Activated naive CD8-positive, alpha-beta T cell treated with anti-CD3 and anti-CD28 coated beads for 36 hours (primary cell): ENCODE measurements at regions not wholly inside any gene's neighbourhood (a gene's known extent, or its start where the extent isn't known, plus 50 kb on each side); places are given as distances from the start of the nearest gene placed in this dataset.
"Not testable (repeated sequence)": the region's sequence is repeated elsewhere in the genome, so short reads cannot be mapped to it uniquely, and the experiment has no call there.

Experiments
- DNase-seq: peaks from one replicate; pipeline ENCODE4 v3.0.0; 2021
- H3K27ac Mint-ChIP-seq: one replicate; pipeline ENCODE4 v1.8.0; 2022; ENCODE audit warnings: mild to moderate bottlenecking, moderate library complexity, mixed read lengths
- H3K27me3 Mint-ChIP-seq: one replicate; pipeline ENCODE4 v1.8.0; 2022; ENCODE audit warnings: mild to moderate bottlenecking, mixed read lengths
- H3K36me3 Mint-ChIP-seq: one replicate; pipeline ENCODE4 v1.8.0; 2021; ENCODE audit warnings: mild to moderate bottlenecking, mixed read lengths
- H3K4me1 Mint-ChIP-seq: one replicate; pipeline ENCODE4 v1.8.0; 2021; ENCODE audit warnings: mixed read lengths
- H3K4me3 Mint-ChIP-seq: one replicate; pipeline ENCODE4 v1.8.0; 2022; ENCODE audit warnings: mild to moderate bottlenecking, moderate library complexity, mixed read lengths
- H3K9me3 Mint-ChIP-seq: one replicate; pipeline ENCODE4 v1.8.0; 2022; ENCODE audit warnings: mixed read lengths

GRCh38 chr2:83364264-83364663 lies 1094.8 kb downstream of the SUCLG1 start:
- Mint-ChIP-seq H3K27ac (no peak overlapping the region), H3K9me3 (no peaks in the 10 kb centered on the region), H3K36me3 (no peaks in the 10 kb centered on the region), H3K4me3 (no peak overlapping the region), H3K27me3 (no peaks in the 10 kb centered on the region), H3K4me1 (no peaks in the 10 kb centered on the region)
- DNase-seq, result no peak

- H3K36me3 Mint-ChIP-seq, H3K27me3 Mint-ChIP-seq, DNase-seq, H3K4me3 Mint-ChIP-seq, H3K4me1 Mint-ChIP-seq, H3K27ac Mint-ChIP-seq, H3K9me3 Mint-ChIP-seq: not testable (repeated sequence)
Observed at GRCh38 chr2:83363138-83363537, 1095.9 kb downstream of the SUCLG1 start.

GRCh38 chr2:83359336-83359735 lies 1099.7 kb downstream of the SUCLG1 start:
- H3K4me1 Mint-ChIP-seq, result no peaks in the 10 kb centered on the region
- H3K27me3 Mint-ChIP-seq, result no peaks in the 10 kb centered on the region
- H3K36me3 Mint-ChIP-seq, result no peaks in the 10 kb centered on the region
- DNase-seq, result no peak
- H3K9me3 Mint-ChIP-seq, result no peaks in the 10 kb centered on the region
- H3K27ac Mint-ChIP-seq, result no peak overlapping the region
- H3K4me3 Mint-ChIP-seq, result no peak overlapping the region

- DNase-seq, result no peak
- Mint-ChIP-seq H3K4me1 (no peaks in the 10 kb centered on the region), H3K4me3 (no peak overlapping the region), H3K36me3 (no peaks in the 10 kb centered on the region), H3K27me3 (no peaks in the 10 kb centered on the region), H3K27ac (no peak overlapping the region), H3K9me3 (peaks cover 22% of the 10 kb centered on the region)
Observed at GRCh38 chr2:83342860-83343329, 1116.2 kb downstream of the SUCLG1 start.

- peaks cover 15% of the 10 kb centered on the region for H3K9me3 Mint-ChIP-seq
- H3K4me1 Mint-ChIP-seq, result no peaks in the 10 kb centered on the region
- no peaks in the 10 kb centered on the region for H3K36me3 Mint-ChIP-seq
- no peak for DNase-seq
- no peak overlapping the region for H3K27ac Mint-ChIP-seq
- H3K4me3 Mint-ChIP-seq, result no peak overlapping the region
- H3K27me3 Mint-ChIP-seq, result no peaks in the 10 kb centered on the region
Observed at GRCh38 chr2:83340424-83340823, 1118.7 kb downstream of the SUCLG1 start.

GRCh38 chr2:83339942-83340341 lies 1119.1 kb downstream of the SUCLG1 start:
- H3K9me3 Mint-ChIP-seq, result peaks cover 11% of the 10 kb centered on the region
- not testable (repeated sequence) for H3K36me3 Mint-ChIP-seq, H3K4me3 Mint-ChIP-seq, H3K4me1 Mint-ChIP-seq, H3K27ac Mint-ChIP-seq, DNase-seq, H3K27me3 Mint-ChIP-seq

- H3K36me3 Mint-ChIP-seq, result no peaks in the 10 kb centered on the region
Observed at GRCh38 chr2:83331810-83332209, 1127.3 kb downstream of the SUCLG1 start.

GRCh38 chr2:83323038-83323437 lies 1136.0 kb downstream of the SUCLG1 start:
- H3K36me3 Mint-ChIP-seq, result no peaks in the 10 kb centered on the region
- no peak for DNase-seq
- no peaks in the 10 kb centered on the region for H3K27me3 Mint-ChIP-seq
- H3K4me1 Mint-ChIP-seq, result no peaks in the 10 kb centered on the region
- no peak overlapping the region for H3K4me3 Mint-ChIP-seq
- no peak overlapping the region for H3K27ac Mint-ChIP-seq
- no peaks in the 10 kb centered on the region for H3K9me3 Mint-ChIP-seq

More at GRCh38 chr2:83331810-83332209, 1127.3 kb downstream of the SUCLG1 start:
- no peaks in the 10 kb centered on the region for H3K27me3 Mint-ChIP-seq
- no peak overlapping the region for H3K27ac Mint-ChIP-seq
- H3K4me3 Mint-ChIP-seq, result no peak overlapping the region
- H3K9me3 Mint-ChIP-seq, result no peaks in the 10 kb centered on the region
- DNase-seq, result no peak
- H3K4me1 Mint-ChIP-seq, result no peaks in the 10 kb centered on the region

- Mint-ChIP-seq H3K27me3 (no peaks in the 10 kb centered on the region), H3K36me3 (no peaks in the 10 kb centered on the region), H3K9me3 (peaks cover 4% of the 10 kb centered on the region), H3K4me1 (no peaks in the 10 kb centered on the region), H3K4me3 (no peak overlapping the region), H3K27ac (no peak overlapping the region)
- no peak for DNase-seq
Observed at GRCh38 chr2:83320053-83320452, 1139.0 kb downstream of the SUCLG1 start.

GRCh38 chr2:83305758-83306378 lies 1153.2 kb downstream of the SUCLG1 start:
- DNase-seq, result no peak
- H3K27me3 Mint-ChIP-seq, result no peaks in the 10 kb centered on the region
- H3K9me3 Mint-ChIP-seq, result no peaks in the 10 kb centered on the region
- no peak overlapping the region for H3K27ac Mint-ChIP-seq
- no peak overlapping the region for H3K4me3 Mint-ChIP-seq
- no peaks in the 10 kb centered on the region for H3K4me1 Mint-ChIP-seq
- H3K36me3 Mint-ChIP-seq, result no peaks in the 10 kb centered on the region

GRCh38 chr2:83291083-83291482 lies 1168.0 kb downstream of the SUCLG1 start:
- Mint-ChIP-seq H3K9me3 (no peaks in the 10 kb centered on the region), H3K27ac (no peak overlapping the region), H3K4me1 (no peaks in the 10 kb centered on the region), H3K36me3 (no peaks in the 10 kb centered on the region), H3K27me3 (no peaks in the 10 kb centered on the region), H3K4me3 (no peak overlapping the region)
- DNase-seq, result no peak

GRCh38 chr2:83282841-83283240 lies 1176.2 kb downstream of the SUCLG1 start:
- H3K4me1 Mint-ChIP-seq, result no peaks in the 10 kb centered on the region
- no peak overlapping the region for H3K4me3 Mint-ChIP-seq
- no peaks in the 10 kb centered on the region for H3K27me3 Mint-ChIP-seq

GRCh38 chr2:83282043-83282795 lies 1176.9 kb downstream of the SUCLG1 start:
- Mint-ChIP-seq H3K27ac (no peak overlapping the region), H3K4me3 (no peak overlapping the region), H3K4me1 (no peaks in the 10 kb centered on the region), H3K27me3 (no peaks in the 10 kb centered on the region), H3K36me3 (no peaks in the 10 kb centered on the region), H3K9me3 (peaks cover 4% of the 10 kb centered on the region)
- no peak for DNase-seq

More at GRCh38 chr2:83282841-83283240, 1176.2 kb downstream of the SUCLG1 start:
- H3K36me3 Mint-ChIP-seq, result no peaks in the 10 kb centered on the region
- no peak for DNase-seq
- H3K27ac Mint-ChIP-seq, result no peak overlapping the region
- H3K9me3 Mint-ChIP-seq, result peaks cover 4% of the 10 kb centered on the region

- no peaks in the 10 kb centered on the region for H3K4me1 Mint-ChIP-seq
- peaks cover 4% of the 10 kb centered on the region for H3K9me3 Mint-ChIP-seq
- no peak overlapping the region for H3K4me3 Mint-ChIP-seq
- no peak for DNase-seq
- no peak overlapping the region for H3K27ac Mint-ChIP-seq
- no peaks in the 10 kb centered on the region for H3K36me3 Mint-ChIP-seq
- H3K27me3 Mint-ChIP-seq, result no peaks in the 10 kb centered on the region
Observed at GRCh38 chr2:83280391-83280790, 1178.7 kb downstream of the SUCLG1 start.

GRCh38 chr2:83273322-83273721 lies 1185.8 kb downstream of the SUCLG1 start:
- H3K4me1 Mint-ChIP-seq, result no peaks in the 10 kb centered on the region
- H3K27ac Mint-ChIP-seq, result no peak overlapping the region
- no peaks in the 10 kb centered on the region for H3K36me3 Mint-ChIP-seq
- no peak overlapping the region for H3K4me3 Mint-ChIP-seq
- no peaks in the 10 kb centered on the region for H3K27me3 Mint-ChIP-seq
- no peak for DNase-seq
- H3K9me3 Mint-ChIP-seq, result peaks cover 2% of the 10 kb centered on the region

- DNase-seq, result no peak
- Mint-ChIP-seq H3K9me3 (peaks cover 3% of the 10 kb centered on the region), H3K4me3 (no peak overlapping the region), H3K4me1 (no peaks in the 10 kb centered on the region), H3K36me3 (no peaks in the 10 kb centered on the region), H3K27me3 (no peaks in the 10 kb centered on the region), H3K27ac (no peak overlapping the region)
Observed at GRCh38 chr2:83261591-83262136, 1197.4 kb downstream of the SUCLG1 start.
